ENCODE measurements at regions not wholly inside any gene's neighbourhood (a gene's known extent, or its start where the extent isn't known, plus 50 kb on each side); places are given as distances from the start of the nearest gene placed in this dataset.
"Not testable (repeated sequence)": the region's sequence is repeated elsewhere in the genome, so short reads cannot be mapped to it uniquely, and the experiment has no call there.

DNA sequence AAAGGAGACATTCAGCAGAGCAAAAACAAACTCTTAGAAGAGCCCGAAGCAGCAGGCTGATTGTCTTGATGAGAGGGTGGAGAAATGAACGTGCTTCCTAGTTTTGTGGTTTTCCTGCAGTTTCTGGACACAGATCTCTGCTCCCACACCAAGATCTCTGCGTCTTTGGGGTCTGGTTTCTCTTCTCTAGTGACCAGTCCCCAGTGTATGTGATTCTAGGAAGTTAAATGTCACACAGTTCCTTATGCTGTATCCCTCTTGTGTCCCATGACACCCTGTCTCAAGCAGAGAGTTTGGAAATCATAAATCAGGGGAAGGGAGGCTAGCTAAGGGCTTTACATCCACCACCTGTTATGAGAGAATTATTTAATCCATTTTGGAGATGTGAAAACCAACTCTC, 55.4 kb upstream of the KLF14 start:
- DNase-seq (ENCODE audit: insufficient read length), result no peak
- TF ChIP-seq POLR2A (IDR thresholded peaks at IDR 0.05; ENCODE audit: low read depth, low read length) (no peak), TAF1 (IDR thresholded peaks at IDR 0.05; ENCODE audit: borderline replicate concordance, low read depth, low read length) (no peak), POLR2AphosphoS5 (IDR thresholded peaks at IDR 0.05; ENCODE audit: low read depth, low read length) (no peak)
- no peak for FAIRE-seq

GRCh38 chr7:130791746-130792145, 57.7 kb upstream of the KLF14 start:
- FAIRE-seq (no peak), DNase-seq (ENCODE audit: insufficient read length) (no peak)
- no peak for TF ChIP-seq POLR2AphosphoS5 (IDR thresholded peaks at IDR 0.05; ENCODE audit: low read depth, low read length)
- no peak for TF ChIP-seq TAF1 (IDR thresholded peaks at IDR 0.05; ENCODE audit: borderline replicate concordance, low read depth, low read length)
- no peak for TF ChIP-seq POLR2A (IDR thresholded peaks at IDR 0.05; ENCODE audit: low read depth, low read length)

- FAIRE-seq, result no peak
- no peak for TF ChIP-seq POLR2AphosphoS5 (IDR thresholded peaks at IDR 0.05; ENCODE audit: low read depth, low read length)
- no peak for TF ChIP-seq TAF1 (IDR thresholded peaks at IDR 0.05; ENCODE audit: borderline replicate concordance, low read depth, low read length)
- TF ChIP-seq POLR2A (IDR thresholded peaks at IDR 0.05; ENCODE audit: low read depth, low read length), result no peak
These were observed 60.0 kb upstream of the KLF14 start for GRCh38 chr7:130793855-130794618.

DNA sequence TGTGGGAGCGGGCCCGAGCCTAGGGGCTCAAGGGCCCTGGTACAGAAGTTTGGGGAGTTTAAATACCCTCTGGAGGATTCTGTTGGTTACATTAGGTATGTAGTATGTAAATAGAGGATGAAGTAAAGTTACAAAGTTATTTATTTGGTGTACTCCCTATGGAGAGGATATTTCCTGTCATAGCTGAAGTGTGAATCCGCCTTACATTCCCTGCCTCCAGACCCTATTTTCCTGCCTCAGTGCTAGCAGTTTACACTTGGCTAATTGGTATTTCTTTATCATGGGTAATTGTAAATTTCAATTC, 60.6 kb upstream of the KLF14 start:
- no peak for DNase-seq (ENCODE audit: insufficient read length)
- FAIRE-seq, result no peak
- TF ChIP-seq POLR2AphosphoS5 (IDR thresholded peaks at IDR 0.05; ENCODE audit: low read depth, low read length) (no peak), TAF1 (IDR thresholded peaks at IDR 0.05; ENCODE audit: borderline replicate concordance, low read depth, low read length) (no peak), POLR2A (IDR thresholded peaks at IDR 0.05; ENCODE audit: low read depth, low read length) (no peak)

More at GRCh38 chr7:130793855-130794618, 60.0 kb upstream of the KLF14 start:
- DNase-seq (ENCODE audit: insufficient read length), result no peak

GRCh38 chr7:130796425-130796824, 62.4 kb upstream of the KLF14 start:
- FAIRE-seq; DNase-seq (ENCODE audit: insufficient read length): not testable (repeated sequence)

- DNase-seq (ENCODE audit: insufficient read length), result no peak
- no peak for FAIRE-seq
- TF ChIP-seq TAF1 (IDR thresholded peaks at IDR 0.05; ENCODE audit: borderline replicate concordance, low read depth, low read length) (no peak), POLR2A (IDR thresholded peaks at IDR 0.05; ENCODE audit: low read depth, low read length) (no peak), POLR2AphosphoS5 (IDR thresholded peaks at IDR 0.05; ENCODE audit: low read depth, low read length) (no peak)
These were observed 69.1 kb upstream of the KLF14 start for GRCh38 chr7:130803127-130803526.

DNA sequence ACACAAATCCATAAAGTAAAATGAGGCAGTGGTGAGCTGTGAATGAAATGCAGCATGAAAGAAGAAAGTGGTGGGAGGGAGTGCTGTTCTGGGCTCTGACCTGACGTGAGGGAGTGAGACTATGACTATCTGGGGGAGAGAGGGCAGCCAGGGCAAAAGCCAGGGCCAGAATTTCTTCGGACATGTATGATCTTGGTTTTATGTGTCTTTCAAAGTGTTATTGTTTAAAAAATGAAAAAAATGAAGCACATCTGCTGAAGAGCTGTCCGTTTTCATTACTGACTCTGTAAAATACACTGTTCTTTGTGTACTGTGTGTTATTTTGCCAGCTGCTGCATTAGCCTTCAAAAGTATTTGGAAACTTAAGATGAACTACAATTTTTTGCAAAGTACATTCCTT, 70.2 kb upstream of the KLF14 start:
- no peak for DNase-seq (ENCODE audit: insufficient read length)
- no peak for FAIRE-seq
- TF ChIP-seq POLR2AphosphoS5 (IDR thresholded peaks at IDR 0.05; ENCODE audit: low read depth, low read length) (no peak), TAF1 (IDR thresholded peaks at IDR 0.05; ENCODE audit: borderline replicate concordance, low read depth, low read length) (no peak), POLR2A (IDR thresholded peaks at IDR 0.05; ENCODE audit: low read depth, low read length) (no peak)

DNA sequence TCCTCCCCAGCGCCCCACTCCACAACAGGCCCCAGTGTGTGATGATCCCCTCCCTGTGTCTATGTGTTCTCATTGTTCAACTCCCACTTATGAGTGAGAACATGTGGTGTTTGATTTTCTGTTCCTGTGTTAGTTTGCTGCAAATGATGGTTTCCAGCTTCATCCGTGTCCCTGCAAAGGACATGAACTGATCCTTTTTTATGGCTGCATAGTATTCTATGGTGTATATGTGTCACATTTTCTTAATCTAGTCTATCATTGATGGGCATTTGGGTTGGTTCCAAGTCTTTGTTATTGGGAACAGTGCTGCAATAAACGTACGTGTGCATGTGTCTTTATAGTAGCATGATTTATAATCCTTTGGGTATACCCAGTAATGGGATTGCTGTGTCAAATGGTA, 78.8 kb upstream of the KLF14 start:
- FAIRE-seq; DNase-seq (ENCODE audit: insufficient read length): not testable (repeated sequence)

DNA sequence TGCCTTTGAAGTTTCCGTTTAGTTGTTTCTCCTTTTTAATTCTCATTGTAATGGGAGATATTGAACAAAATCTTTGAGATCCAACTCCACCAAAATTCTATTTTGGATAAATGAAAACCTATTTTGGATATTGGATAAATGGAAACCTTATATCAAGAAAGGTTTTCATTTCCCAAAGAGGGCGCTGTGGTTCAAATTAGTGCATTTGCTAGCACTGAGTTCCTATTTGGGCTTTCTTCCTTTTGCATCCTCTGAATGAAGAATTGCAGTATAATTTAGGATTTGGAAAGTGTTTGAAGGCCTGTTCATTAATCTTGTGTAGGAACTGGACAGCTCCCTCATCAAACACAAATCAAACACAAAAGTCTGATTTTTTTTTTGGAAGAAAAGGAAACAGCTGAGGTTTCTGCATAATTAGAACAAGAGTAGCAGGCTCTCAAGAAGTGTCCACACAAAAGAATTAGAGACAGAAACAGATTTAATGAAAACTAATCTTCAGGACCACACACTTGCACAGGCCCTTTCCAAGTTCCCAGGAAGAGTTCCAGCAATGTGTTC, 80.8 kb upstream of the KLF14 start:
- no peak for TF ChIP-seq TAF1 (IDR thresholded peaks at IDR 0.05; ENCODE audit: borderline replicate concordance, low read depth, low read length)
- TF ChIP-seq POLR2A (IDR thresholded peaks at IDR 0.05; ENCODE audit: low read depth, low read length), result no peak
- TF ChIP-seq POLR2AphosphoS5 (IDR thresholded peaks at IDR 0.05; ENCODE audit: low read depth, low read length), result no peak
- DNase-seq (ENCODE audit: insufficient read length) (no peak), FAIRE-seq (no peak)

DNA sequence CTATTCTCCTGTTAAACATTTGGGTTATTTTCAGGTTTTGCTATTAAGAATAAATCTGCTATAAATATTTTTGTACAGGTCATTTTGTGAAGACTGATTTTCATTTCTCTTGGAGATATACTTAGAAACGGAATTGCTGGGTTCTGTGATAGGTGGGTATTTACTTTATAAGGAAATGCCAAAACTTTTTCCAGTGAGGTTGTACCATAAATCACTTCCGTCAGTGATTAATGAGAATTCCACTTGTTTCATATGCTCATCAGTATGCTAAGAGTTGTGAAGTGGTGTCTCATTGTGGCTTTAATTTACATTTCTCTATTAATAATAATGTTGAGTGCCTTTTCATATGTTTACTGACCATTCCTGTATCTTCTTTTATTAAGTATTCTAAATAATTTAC, 84.0 kb upstream of the KLF14 start:
- FAIRE-seq, result no peak
- no peak for TF ChIP-seq TAF1 (IDR thresholded peaks at IDR 0.05; ENCODE audit: borderline replicate concordance, low read depth, low read length)
- no peak for TF ChIP-seq POLR2AphosphoS5 (IDR thresholded peaks at IDR 0.05; ENCODE audit: low read depth, low read length)
- no peak for TF ChIP-seq POLR2A (IDR thresholded peaks at IDR 0.05; ENCODE audit: low read depth, low read length)
- DNase-seq (ENCODE audit: insufficient read length), result no peak

- DNase-seq (ENCODE audit: insufficient read length) (no peak), FAIRE-seq (no peak)
- no peak for TF ChIP-seq POLR2AphosphoS5 (IDR thresholded peaks at IDR 0.05; ENCODE audit: low read depth, low read length)
These were observed 87.9 kb upstream of the KLF14 start for GRCh38 chr7:130821864-130822263.

DNA sequence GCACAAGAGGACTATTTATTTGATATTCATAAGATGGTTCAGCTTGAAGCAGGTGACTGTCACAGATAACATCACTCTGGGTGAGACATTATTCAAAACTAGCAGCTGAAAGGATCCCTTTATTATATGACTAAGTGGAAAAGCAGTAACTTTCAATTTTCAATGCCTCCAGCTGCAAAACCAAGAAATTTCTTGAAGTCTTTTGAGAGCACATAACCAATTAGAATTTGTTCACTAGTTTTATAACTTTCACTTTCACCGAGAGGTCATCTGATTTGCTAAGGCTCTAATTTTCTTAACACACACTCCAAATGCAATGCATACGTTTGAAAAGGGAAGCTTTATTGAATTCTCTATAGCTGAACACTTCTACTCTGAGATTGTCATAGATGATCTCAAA, 88.6 kb upstream of the KLF14 start:
- FAIRE-seq (no peak), DNase-seq (ENCODE audit: insufficient read length) (no peak)
- TF ChIP-seq POLR2A (IDR thresholded peaks at IDR 0.05; ENCODE audit: low read depth, low read length) (no peak), TAF1 (IDR thresholded peaks at IDR 0.05; ENCODE audit: borderline replicate concordance, low read depth, low read length) (no peak)

GRCh38 chr7:130823060-130823459, 89.1 kb upstream of the KLF14 start:
- FAIRE-seq, result no peak
- no peak for TF ChIP-seq POLR2AphosphoS5 (IDR thresholded peaks at IDR 0.05; ENCODE audit: low read depth, low read length)
- no peak for TF ChIP-seq TAF1 (IDR thresholded peaks at IDR 0.05; ENCODE audit: borderline replicate concordance, low read depth, low read length)
- TF ChIP-seq POLR2A (IDR thresholded peaks at IDR 0.05; ENCODE audit: low read depth, low read length), result no peak
- no peak for DNase-seq (ENCODE audit: insufficient read length)

Data from GM12892 (cell line).